BJ (cell line): ENCODE measurements at regions not wholly inside any gene's neighbourhood (a gene's known extent, or its start where the extent isn't known, plus 50 kb on each side); places are given as distances from the start of the nearest gene placed in this dataset.

ENCODE experiments used
- CTCF ChIA-PET: fragments of 350-600 bp; formaldehyde crosslinking; extraction: SDS; loops from one replicate; lab custom pipeline; 2021; ENCODE audit warnings: antibody characterized with exemption, inconsistent platforms; lab: Yijun Ruan, JAX
- POLR2A ChIA-PET: fragments of 300-600 bp; sonication (Branson Sonifier 250); formaldehyde crosslinking; extraction: SDS; loops from one replicate; lab custom pipeline; 2021; ENCODE audit warnings: antibody characterized with exemption; lab: Charles Lee
- DNase-seq: peaks from one replicate; pipeline ENCODE4 v3.0.0-alpha.2; 2011; ENCODE audit warnings: low read depth
- H3K27me3 ChIP-seq: 2 replicates; pipeline ENCODE4 v1.6.0; 2011; ENCODE audit warnings: low read length; ENCODE audit not compliant: control insufficient read depth, insufficient read depth
- H3K36me3 ChIP-seq: 2 replicates; pipeline ENCODE4 v1.5.1; 2011; ENCODE audit warnings: low read length; ENCODE audit not compliant: control insufficient read depth, insufficient read depth
- H3K4me3 ChIP-seq: 2 replicates; pipeline ENCODE4 v1.5.1; 2011; ENCODE audit warnings: low read depth, mild to moderate bottlenecking, control low read depth, low read length
- CTCF ChIP-seq: IDR thresholded peaks from 2 replicates; pipeline ENCODE4 v1.5.1; 2011; ENCODE audit warnings: low read depth, mild to moderate bottlenecking, control low read depth, inconsistent platforms, low read length, moderate library complexity; ENCODE audit not compliant: insufficient read depth

DNA sequence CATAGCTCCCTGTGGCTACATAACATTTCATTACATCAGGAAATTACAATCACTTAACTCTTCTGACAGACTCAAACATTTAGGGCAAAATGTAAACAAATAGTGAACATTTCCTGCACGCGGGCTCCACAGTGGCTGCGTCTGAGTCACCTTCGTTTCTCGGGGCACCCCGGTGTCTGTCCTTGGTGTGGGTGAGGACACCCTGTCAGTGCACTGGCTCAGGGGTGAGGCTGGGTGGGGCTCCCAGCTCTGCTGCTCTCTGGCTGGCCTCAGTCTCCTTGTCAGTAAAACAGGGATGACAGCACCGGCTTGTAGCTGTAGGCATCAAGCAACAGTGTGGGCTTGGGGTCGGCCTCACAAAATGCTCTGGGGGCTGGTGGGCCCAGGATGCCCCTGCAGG, 237.1 kb upstream of the SHH start:
- TF ChIP-seq CTCF = no peak
- DNase-seq = no peak
- no peaks in the 10 kb centered on the region for H3K36me3 ChIP-seq
- no peak overlapping the region for H3K4me3 ChIP-seq
- CTCF ChIA-PET = no interaction called here
- POLR2A ChIA-PET = no interaction called here
- no peaks in the 10 kb centered on the region for H3K27me3 ChIP-seq

DNA sequence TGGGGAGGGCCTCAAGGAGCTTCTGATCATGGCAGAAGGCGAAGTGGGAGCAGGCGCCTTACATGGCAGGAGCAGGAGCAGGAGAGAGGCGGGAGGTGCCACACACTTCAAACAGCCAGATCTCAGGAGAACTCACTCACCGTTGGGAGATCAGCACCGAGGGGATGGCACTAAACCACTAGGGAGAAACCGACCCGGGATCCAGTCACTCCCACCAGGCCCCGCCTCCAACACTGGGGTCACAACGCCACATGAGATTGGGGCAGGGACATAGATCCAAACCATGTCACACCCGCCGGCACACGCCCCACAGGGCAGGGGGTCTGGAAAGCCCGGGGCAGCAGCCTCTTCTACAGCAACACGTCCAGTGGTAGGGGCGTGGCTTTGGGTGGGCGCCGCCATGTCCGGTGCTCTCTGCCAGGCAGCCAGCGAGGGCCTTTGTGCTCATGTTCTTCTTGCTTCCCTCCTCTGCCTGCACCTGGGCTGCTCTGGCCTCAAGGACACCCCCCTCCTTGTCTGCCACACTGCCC, 233.8 kb upstream of the SHH start:
- ChIA-PET CTCF (no interaction called here), POLR2A (no interaction called here)
- no peak overlapping the region for H3K4me3 ChIP-seq

GRCh38 chr7:156043416-156044178, 231.3 kb upstream of the SHH start:
- ChIA-PET CTCF (no interaction called here), POLR2A (no interaction called here)
- DNase-seq = no peak
- H3K27me3 ChIP-seq = no peaks in the 10 kb centered on the region
- TF ChIP-seq CTCF = no peak
- no peak overlapping the region for H3K4me3 ChIP-seq
- H3K36me3 ChIP-seq = no peaks in the 10 kb centered on the region

More for the DNA sequence above, 233.8 kb upstream of the SHH start:
- no peak for TF ChIP-seq CTCF
- no peak for DNase-seq
- H3K36me3 ChIP-seq = no peaks in the 10 kb centered on the region
- H3K27me3 ChIP-seq = no peaks in the 10 kb centered on the region

- ChIA-PET POLR2A (no interaction called here), CTCF (no interaction called here)
- no peaks in the 10 kb centered on the region for H3K36me3 ChIP-seq
Measured at GRCh38 chr7:156041398-156041797, 229.1 kb upstream of the SHH start.

More at GRCh38 chr7:156041398-156041797, 229.1 kb upstream of the SHH start:
- DNase-seq = no peak
- no peak for TF ChIP-seq CTCF
- Histone ChIP-seq H3K27me3 (no peaks in the 10 kb centered on the region), H3K4me3 (no peak overlapping the region)
